Astrocyte of the hippocampus (primary cell): ENCODE measurements at regions not wholly inside any gene's neighbourhood (a gene's known extent, or its start where the extent isn't known, plus 50 kb on each side); places are given as distances from the start of the nearest gene placed in this dataset.
"Not testable (repeated sequence)": the region's sequence is repeated elsewhere in the genome, so short reads cannot be mapped to it uniquely, and the experiment has no call there.

Experiments
- DNase-seq: peaks from one replicate; pipeline ENCODE4 v3.0.0; 2011; ENCODE audit warnings: low read depth, low spot score

- no peak for DNase-seq
These were observed 55.0 kb downstream of the FOXA2 start for GRCh38 chr20:22529150-22530019.

GRCh38 chr20:22526512-22527012 is 57.8 kb downstream of the FOXA2 start:
- no peak for DNase-seq

DNA sequence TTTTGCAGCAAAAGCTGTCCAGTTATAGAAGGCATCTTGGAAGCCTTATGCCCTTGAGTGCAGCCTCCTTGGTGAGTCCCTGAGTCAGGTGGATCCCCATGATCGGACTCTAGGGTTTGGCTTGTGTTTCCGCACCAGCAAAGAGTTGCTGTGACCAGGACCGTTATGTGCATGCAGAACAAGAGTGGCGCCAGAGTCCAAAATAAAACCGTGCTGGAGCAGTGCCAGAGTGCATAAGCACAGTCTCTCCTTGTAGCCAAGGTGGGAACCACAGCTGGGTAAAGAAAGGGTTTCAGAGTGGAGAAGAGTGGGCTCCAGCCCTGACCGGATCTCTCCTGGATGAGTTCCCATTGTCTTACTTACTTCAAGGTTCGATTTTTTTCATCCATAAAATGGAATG is 58.6 kb downstream of the FOXA2 start:
- DNase-seq, result no peak

DNA sequence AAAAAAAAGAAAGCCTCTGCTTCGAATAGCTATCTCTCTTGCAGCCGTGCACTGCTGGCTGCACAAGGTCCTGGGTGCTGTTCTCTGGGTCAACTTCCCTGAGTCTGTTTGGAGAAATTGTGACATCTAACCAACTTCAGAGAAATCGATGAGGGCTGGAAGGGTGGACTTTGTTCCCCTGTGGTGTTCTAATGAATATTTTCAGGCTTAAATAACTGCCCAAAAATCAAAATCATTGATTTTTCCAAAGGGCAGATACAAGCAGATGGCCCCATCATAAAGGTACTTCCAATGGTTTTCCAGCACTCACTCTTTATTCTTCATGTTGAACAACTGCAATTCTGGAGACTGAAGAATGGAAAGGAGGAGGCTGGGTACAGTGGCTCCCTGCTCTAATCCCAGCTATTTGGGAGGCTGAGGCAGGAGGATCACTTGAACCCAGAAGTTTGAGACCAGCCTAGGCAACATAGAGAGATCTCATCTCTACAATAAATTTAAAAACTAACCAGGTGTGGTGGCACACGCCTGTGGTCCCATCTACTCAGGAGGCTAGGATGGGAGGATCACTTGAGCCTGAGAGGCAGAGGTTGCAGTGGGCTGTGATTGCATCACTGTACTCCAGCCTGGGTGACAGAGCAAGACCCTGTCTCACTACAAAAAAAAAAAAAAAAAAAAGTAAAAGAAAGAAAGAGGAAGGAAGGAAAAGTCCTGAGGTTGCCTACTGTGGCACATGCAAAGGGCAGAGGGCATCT is 59.1 kb downstream of the FOXA2 start:
- DNase-seq, result no peak

DNA sequence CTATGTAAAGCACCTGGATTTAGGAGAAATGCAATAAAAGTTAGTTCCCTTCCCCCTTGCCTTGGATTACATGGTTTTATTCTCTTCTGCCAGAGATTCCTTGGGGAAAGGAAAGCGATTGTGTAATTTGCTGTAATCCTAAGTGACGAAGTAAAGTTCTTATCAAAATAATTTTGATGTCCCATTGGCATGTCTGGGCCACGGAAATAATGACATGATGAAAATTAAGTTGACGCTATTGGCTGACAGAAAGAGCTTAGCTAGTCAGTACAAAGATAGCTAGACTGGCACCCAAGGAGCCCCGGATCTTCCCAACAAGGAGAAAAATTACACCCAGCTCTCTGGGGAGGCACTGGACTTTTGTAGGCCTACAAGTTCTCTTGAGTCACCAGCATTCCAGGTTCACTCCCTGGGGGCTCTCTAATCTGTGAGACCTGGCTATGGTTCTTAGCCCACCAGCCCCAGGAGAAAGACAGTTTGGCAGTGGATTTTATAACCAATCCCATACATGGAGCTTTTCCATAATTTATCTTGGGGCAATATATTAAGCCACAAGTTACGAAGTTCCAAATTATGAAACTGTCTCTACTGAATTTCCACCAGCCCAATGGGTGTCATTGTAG is 59.9 kb downstream of the FOXA2 start:
- DNase-seq, result no peak

DNA sequence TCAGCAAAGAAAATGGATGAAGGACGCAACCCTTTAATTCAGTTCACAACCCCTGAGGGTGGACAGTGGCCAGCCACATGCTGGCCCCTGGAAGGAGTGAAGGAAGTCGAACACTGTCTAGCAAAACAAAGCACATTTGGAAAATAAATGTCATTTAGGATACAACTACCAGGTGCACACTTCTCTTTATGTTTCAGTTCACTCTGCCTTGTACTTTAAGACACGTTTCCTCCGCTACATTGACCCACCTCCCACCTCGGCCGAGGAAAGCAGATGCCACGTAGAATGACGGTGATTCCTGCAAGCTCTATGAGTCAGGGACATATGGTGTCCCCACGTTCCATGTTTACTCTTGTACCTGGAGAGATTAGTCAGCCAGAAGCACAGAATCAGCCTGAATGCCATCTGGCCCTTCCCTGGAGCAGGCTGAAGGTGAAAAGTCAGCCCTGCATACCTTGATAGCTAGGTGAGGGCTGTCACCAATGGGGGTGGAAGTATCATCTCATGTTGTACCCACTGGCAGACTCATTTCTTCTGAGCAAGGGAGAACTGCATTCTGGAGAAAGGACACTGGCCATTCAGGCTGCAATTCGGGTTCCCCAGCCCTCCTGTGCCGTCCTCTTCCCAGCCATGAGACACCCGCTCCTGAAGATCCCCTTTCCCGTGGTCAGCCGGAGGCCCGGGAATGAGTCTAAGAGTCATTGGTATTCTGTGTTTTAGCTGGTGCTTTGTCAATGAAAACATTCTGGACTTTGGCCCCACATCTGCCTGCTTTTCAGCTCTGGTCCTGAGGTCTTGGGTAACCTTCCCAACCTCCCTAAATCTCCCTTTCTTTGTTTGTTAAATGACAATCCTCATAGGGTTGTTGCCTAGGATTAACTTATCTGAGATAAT is 60.6 kb downstream of the FOXA2 start:
- DNase-seq, result no peak

DNA sequence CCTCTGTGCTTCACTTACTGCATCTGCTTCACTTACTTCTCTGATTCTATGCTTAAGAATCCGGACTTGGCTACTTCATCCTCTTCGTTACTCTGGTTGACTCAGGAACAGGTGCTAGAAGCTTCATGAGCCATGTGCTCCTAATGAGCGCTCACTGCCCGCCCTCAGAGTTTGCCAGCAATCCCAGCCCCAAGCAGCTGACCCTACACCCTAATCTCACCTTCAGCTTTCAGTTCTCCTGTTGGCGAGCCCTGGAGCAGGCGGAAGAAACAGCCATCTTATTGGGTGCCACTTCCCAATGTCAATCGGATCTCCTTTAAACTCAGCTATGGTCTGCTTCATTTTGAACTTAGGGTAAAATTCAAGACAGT is 61.3 kb downstream of the FOXA2 start:
- no peak for DNase-seq

DNA sequence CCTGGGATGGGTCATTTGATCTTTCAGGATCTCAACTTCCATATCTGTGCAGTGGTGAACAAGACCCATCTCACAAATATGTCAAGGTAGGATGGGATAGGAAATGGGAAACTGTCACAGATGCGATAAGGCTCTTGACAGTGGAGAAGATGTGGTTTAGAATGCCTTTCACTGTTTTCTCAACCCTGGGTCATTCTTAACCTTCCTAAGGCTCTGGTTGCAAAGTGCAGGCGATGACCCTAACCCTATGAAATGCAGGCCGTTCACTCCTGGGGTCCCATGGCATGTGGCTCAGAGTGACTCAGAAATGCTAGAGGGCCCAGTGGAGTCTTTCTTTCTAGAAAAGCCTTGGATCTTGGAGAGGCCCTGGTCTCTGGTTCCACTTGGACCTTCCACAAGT is 61.7 kb downstream of the FOXA2 start:
- DNase-seq, result no peak

GRCh38 chr20:22521940-22522339 is 62.4 kb downstream of the FOXA2 start:
- DNase-seq, result not testable (repeated sequence)

DNA sequence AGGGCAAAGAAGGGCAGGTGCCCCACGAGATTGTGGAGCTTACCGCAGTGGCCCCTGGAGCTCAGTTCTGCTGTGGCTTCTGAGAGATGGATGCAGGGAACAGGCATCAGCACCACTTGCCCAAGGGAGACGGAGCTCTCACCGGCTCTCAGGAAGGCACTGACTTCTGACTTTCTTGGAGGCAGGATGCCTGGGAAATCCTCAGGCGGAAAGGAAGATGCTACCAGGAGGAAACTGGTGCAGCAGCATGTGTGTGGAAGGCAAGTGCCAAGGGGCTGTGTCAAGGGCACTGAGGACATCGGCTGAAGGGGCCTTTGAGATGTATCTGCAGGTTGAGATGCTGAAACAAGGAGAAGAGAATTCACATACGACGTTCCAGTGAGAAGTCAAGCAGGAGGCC is 64.0 kb downstream of the FOXA2 start:
- DNase-seq, result no peak

DNA sequence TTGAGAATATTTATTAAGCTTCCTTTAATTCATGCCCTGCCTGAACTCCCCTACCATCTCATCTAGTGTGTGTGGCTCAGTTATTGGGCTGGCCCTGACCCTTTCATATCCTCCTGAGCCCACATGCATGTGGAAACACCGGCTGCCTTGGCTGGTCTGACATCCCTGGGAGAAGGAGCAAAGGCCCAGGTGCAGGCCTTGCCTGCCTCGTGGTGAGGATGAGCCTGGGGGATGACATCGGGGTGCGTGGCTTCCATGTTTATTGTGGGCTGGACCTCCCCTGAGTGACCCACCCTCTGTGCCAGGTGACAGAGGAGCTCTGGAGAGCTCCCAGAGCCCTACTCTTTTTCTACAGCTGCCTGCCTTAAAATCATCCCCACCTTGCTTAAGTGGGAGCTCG is 69.1 kb downstream of the FOXA2 start:
- no peak for DNase-seq

DNA sequence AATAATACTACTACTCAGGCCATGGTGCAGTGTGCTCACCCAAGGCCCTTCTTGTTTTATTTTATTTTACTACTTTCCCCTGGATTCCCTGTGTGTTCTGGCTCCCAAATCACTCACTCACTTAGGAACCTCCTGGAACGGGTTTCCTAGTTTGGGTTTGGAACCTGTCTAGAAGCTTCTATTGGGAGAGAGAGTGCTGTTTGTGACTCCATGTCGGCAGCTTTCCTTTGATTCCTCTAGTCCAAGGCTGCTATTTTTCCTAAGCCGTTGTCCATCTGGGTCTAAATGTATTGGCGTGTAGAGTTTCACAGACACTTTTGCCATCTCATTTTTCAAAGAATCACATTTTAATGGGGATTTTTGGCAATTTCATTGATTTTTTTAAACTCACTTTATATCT is 70.8 kb downstream of the FOXA2 start:
- no peak for DNase-seq

- no peak for DNase-seq
These were observed 71.4 kb downstream of the FOXA2 start for GRCh38 chr20:22512911-22513489.

GRCh38 chr20:22511943-22512910 is 72.1 kb downstream of the FOXA2 start:
- no peak for DNase-seq

DNA sequence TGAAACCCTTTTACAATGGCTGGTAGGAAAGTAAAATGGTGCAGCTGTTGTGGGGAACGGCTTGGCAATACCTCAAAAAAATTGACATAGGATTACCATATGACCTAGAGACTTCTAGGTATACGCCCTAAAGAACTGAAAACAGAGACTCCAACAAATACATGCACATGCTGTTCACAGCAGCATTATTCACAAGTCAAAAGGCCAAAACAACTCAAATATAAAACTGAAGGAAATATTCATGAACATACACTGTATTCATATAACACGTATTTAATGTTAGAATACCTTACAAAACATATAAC is 74.6 kb downstream of the FOXA2 start:
- DNase-seq, result no peak

DNA sequence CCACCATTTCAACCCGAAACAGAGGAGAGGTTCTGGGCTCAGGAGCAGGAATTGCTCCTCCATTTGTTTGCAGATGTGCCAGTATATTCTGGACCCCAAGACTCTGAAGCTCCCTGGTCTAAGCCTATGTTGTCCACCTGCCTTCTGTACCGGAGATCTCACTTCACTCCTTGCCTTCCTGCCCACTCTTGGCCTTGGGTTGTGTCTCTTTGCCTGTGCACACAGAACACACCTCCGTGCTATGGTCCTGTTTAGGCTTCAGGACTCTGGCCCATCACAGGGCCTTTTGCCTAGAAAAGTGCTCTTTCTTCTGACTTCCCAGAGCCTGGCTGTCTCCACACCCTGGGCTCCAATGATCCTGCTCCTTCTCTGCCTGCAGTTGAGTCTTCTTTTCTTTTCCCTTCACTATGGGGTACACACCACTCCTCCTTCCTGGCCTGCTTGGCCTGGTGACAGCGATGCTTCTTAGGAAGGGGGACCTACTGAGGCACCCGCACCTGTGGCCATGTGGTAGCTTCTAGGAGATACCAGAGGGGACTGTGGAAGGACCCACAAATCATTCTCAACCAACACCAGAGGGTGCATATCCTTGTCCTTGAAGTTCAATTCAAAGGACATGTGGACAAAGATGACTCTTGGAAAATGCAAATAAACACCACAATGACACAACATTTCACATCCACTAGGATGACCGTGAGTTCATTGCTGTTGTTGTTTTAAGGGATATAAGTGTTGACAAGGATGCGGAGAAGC is 75.1 kb downstream of the FOXA2 start:
- no peak for DNase-seq

DNA sequence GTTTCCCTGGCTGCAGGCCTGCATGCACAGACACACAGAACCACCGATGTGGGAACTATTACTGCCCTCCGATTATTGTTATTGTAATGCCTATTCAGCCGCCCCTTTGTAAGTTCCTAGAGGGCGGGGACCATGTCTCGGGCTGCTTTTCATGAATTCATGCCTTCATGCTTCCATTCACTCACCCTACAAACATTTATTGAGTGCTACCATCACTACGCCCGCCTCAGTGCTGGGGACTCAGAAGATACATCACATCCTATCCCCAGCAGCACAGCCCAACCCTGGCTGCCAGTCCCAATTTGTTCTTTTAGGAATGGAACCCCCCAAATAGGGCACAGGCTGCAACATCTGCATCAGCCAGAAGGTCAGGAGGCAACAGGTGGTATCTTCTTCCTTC is 75.9 kb downstream of the FOXA2 start:
- DNase-seq, result no peak

GRCh38 chr20:22507240-22507961 is 77.0 kb downstream of the FOXA2 start:
- DNase-seq, result no peak

- no peak for DNase-seq
These were observed 77.5 kb downstream of the FOXA2 start for GRCh38 chr20:22506827-22507226.
